ENCODE measurements at regions not wholly inside any gene's neighbourhood (a gene's known extent, or its start where the extent isn't known, plus 50 kb on each side); places are given as distances from the start of the nearest gene placed in this dataset.

DNA sequence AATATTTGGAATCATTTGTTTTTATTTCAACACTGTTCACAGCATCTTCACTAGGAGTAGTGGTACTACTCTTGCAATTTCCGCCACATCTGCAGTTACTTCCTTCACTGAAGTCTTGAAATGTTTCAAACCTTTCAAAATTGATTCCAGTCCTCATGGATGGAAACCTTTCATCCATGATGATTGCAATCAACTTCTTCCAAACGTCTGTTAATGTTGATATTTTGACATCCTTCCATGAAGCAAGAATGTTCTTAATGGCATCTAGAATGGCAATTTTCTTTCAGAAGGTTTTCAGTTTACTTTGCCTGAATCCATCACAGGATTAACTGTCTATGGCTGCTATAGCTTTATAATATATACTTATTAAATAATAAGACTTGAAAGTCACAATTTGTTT is 736.8 kb upstream of the CA10 start:
- TF ChIP-seq, protein P1, sequence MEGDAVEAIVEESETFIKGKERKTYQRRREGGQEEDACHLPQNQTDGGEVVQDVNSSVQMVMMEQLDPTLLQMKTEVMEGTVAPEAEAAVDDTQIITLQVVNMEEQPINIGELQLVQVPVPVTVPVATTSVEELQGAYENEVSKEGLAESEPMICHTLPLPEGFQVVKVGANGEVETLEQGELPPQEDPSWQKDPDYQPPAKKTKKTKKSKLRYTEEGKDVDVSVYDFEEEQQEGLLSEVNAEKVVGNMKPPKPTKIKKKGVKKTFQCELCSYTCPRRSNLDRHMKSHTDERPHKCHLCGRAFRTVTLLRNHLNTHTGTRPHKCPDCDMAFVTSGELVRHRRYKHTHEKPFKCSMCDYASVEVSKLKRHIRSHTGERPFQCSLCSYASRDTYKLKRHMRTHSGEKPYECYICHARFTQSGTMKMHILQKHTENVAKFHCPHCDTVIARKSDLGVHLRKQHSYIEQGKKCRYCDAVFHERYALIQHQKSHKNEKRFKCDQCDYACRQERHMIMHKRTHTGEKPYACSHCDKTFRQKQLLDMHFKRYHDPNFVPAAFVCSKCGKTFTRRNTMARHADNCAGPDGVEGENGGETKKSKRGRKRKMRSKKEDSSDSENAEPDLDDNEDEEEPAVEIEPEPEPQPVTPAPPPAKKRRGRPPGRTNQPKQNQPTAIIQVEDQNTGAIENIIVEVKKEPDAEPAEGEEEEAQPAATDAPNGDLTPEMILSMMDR (IDR thresholded peaks at IDR 0.05), result no peak
- TF ChIP-seq POLR2A (IDR thresholded peaks at IDR 0.05), result no peak
